ENCODE measurements at regions not wholly inside any gene's neighbourhood (a gene's known extent, or its start where the extent isn't known, plus 50 kb on each side); places are given as distances from the start of the nearest gene placed in this dataset.

DNA sequence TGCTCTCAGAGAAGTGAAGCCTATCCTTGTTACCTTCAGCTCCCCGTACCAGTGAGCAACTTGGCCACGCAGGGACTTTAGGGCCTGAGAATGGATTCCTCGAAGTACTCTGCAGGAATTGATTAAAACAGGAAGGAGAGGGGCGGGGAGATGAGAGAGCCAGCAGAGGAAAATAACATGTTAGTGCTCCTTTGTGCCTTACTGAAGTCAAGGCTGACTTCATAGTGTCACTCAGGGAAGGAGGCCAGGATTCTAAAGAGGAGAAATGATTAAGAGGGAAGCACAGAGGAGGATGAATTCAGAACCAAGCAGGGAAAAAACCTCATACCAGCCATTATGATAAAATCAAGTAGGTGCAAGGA is 195.6 kb upstream of the RHOBTB1 start:
- FAIRE-seq (no peak), DNase-seq (ENCODE audit: low read depth, low spot score) (no peak)
- no peaks in the 10 kb centered on the region for H4K20me1 ChIP-seq (ENCODE audit: control insufficient read depth, extremely low read depth, insufficient read depth, low read length)
- no peaks in the 10 kb centered on the region for H3K9me1 ChIP-seq (ENCODE audit: control insufficient read depth, extremely low read depth, insufficient read depth, low read length)
- no peak for TF ChIP-seq EZH2 (IDR thresholded peaks at IDR 0.05; ENCODE audit: low read length)
- TF ChIP-seq, protein P1, sequence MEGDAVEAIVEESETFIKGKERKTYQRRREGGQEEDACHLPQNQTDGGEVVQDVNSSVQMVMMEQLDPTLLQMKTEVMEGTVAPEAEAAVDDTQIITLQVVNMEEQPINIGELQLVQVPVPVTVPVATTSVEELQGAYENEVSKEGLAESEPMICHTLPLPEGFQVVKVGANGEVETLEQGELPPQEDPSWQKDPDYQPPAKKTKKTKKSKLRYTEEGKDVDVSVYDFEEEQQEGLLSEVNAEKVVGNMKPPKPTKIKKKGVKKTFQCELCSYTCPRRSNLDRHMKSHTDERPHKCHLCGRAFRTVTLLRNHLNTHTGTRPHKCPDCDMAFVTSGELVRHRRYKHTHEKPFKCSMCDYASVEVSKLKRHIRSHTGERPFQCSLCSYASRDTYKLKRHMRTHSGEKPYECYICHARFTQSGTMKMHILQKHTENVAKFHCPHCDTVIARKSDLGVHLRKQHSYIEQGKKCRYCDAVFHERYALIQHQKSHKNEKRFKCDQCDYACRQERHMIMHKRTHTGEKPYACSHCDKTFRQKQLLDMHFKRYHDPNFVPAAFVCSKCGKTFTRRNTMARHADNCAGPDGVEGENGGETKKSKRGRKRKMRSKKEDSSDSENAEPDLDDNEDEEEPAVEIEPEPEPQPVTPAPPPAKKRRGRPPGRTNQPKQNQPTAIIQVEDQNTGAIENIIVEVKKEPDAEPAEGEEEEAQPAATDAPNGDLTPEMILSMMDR (optimal IDR thresholded peaks at IDR 0.05 in 1 of 3, IDR thresholded peaks at IDR 0.05 in 1 of 3, conservative IDR thresholded peaks at IDR 0.05 in 1 of 3; ENCODE audit: extremely low read depth in 1 of 3, insufficient read depth in 2 of 3, low read length in 3 of 3): no peak
- H2AFZ ChIP-seq (ENCODE audit: control insufficient read depth, low read length): no peak overlapping the region
- no peak overlapping the region for H3K9ac ChIP-seq (ENCODE audit: control insufficient read depth, extremely low read depth, insufficient read depth, low read length)
- H3K79me2 ChIP-seq (ENCODE audit: control insufficient read depth, insufficient read depth, low read length): no peaks in the 10 kb centered on the region
- no peaks in the 10 kb centered on the region for H3K9me3 ChIP-seq (ENCODE audit: control insufficient read depth, low read depth, low read length)
- no peak overlapping the region for H3K4me3 ChIP-seq (ENCODE audit: control insufficient read depth in 2 of 3, extremely low read depth in 1 of 3, insufficient read depth in 2 of 3, low read depth in 1 of 3, low read length in 3 of 3)
- no peaks in the 10 kb centered on the region for H3K36me3 ChIP-seq (ENCODE audit: control insufficient read depth in 2 of 2, extremely low read depth in 1 of 2, insufficient read depth in 2 of 2, low read length in 2 of 2)
- dilution Hi-C loops (cut with MboI; ENCODE audit: extremely low pct_ligation_motif_present, low sequenced_read_pairs): no loop called here
- no peak overlapping the region for H3K4me2 ChIP-seq (ENCODE audit: control insufficient read depth, extremely low read depth, insufficient read depth, low read depth, low read length)
- H3K27ac ChIP-seq (ENCODE audit: control insufficient read depth, insufficient read depth, low read length): no peak overlapping the region
- H3K27me3 ChIP-seq (ENCODE audit: control insufficient read depth, extremely low read depth, insufficient read depth, low read length): no peaks in the 10 kb centered on the region
- H3K4me1 ChIP-seq (ENCODE audit: control insufficient read depth, extremely low read depth, insufficient read depth, low read length): no peaks in the 10 kb centered on the region

DNA sequence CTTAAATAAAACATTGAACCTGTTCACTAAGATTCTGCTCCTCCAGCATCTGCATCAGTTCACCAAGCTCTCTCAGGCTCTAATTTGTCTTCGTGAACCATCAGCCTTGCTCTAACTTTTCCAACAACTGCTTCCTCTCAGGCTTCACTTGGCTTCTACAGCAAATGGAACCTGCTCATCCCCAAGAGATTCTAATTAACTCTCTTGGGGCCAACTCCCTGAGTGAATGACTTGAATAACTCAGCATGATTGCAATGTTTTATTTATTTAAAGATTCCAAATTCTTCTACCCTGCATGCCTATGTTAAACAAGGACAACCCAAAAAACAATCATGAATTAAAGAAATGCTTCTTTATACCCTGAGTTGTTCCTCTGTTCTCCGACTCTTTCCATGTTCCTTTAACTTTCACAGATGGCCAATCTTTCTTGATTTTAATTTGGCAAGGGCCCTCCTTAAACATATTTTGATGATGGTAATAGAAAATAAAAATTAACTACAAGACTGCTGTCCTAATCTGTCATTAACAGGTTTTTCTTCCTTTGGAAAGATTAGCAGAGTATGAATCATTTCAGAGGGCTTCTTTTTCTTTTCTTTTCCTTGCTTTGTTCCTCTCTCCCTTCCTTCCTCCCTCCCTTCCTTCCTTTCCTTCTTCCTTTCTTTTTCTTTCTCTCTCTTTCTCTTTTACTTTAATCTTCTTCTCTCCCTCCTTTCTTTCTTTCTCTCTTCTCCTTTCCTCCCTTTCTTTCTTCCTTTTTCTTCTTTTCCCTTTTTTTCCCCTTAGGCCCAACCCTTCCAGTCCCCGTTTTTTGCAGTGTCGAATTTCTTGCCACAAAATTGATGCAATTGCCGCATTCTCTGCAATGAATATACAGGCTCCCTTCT is 195.0 kb upstream of the RHOBTB1 start:
- FAIRE-seq: no peak
- TF ChIP-seq, protein P1 (optimal IDR thresholded peaks at IDR 0.05 in 1 of 3, IDR thresholded peaks at IDR 0.05 in 1 of 3, conservative IDR thresholded peaks at IDR 0.05 in 1 of 3; ENCODE audit: extremely low read depth in 1 of 3, insufficient read depth in 2 of 3, low read length in 3 of 3): no peak
- TF ChIP-seq EZH2 (IDR thresholded peaks at IDR 0.05; ENCODE audit: low read length): no peak
- Histone ChIP-seq H3K4me3 (ENCODE audit: control insufficient read depth in 2 of 3, extremely low read depth in 1 of 3, insufficient read depth in 2 of 3, low read depth in 1 of 3, low read length in 3 of 3) (no peak overlapping the region), H3K9ac (ENCODE audit: control insufficient read depth, extremely low read depth, insufficient read depth, low read length) (no peak overlapping the region), H3K9me1 (ENCODE audit: control insufficient read depth, extremely low read depth, insufficient read depth, low read length) (no peaks in the 10 kb centered on the region), H2AFZ (ENCODE audit: control insufficient read depth, low read length) (no peak overlapping the region), H3K79me2 (ENCODE audit: control insufficient read depth, insufficient read depth, low read length) (no peaks in the 10 kb centered on the region), H3K4me2 (ENCODE audit: control insufficient read depth, extremely low read depth, insufficient read depth, low read depth, low read length) (no peak overlapping the region), H3K4me1 (ENCODE audit: control insufficient read depth, extremely low read depth, insufficient read depth, low read length) (no peaks in the 10 kb centered on the region), H4K20me1 (ENCODE audit: control insufficient read depth, extremely low read depth, insufficient read depth, low read length) (no peaks in the 10 kb centered on the region), H3K9me3 (ENCODE audit: control insufficient read depth, low read depth, low read length) (no peaks in the 10 kb centered on the region), H3K27me3 (ENCODE audit: control insufficient read depth, extremely low read depth, insufficient read depth, low read length) (no peaks in the 10 kb centered on the region), H3K36me3 (ENCODE audit: control insufficient read depth in 2 of 2, extremely low read depth in 1 of 2, insufficient read depth in 2 of 2, low read length in 2 of 2) (no peaks in the 10 kb centered on the region), H3K27ac (ENCODE audit: control insufficient read depth, insufficient read depth, low read length) (no peak overlapping the region)
- dilution Hi-C loops (cut with MboI; ENCODE audit: extremely low pct_ligation_motif_present, low sequenced_read_pairs): no loop called here
- DNase-seq (ENCODE audit: low read depth, low spot score): no peak

Data from keratinocyte (primary cell).